Stimulated activated CD8-positive, alpha-beta memory T cell treated with anti-CD3 and anti-CD28 coated beads, Interleukin-4, amount 100 ng/mL, for 48 hours (primary cell): ENCODE measurements at regions not wholly inside any gene's neighbourhood (a gene's known extent, or its start where the extent isn't known, plus 50 kb on each side); places are given as distances from the start of the nearest gene placed in this dataset.
"Not testable (repeated sequence)": the region's sequence is repeated elsewhere in the genome, so short reads cannot be mapped to it uniquely, and the experiment has no call there.

ENCODE experiments used
- DNase-seq: peaks from one replicate; pipeline ENCODE4 v3.0.0-alpha.2; 2020

DNA sequence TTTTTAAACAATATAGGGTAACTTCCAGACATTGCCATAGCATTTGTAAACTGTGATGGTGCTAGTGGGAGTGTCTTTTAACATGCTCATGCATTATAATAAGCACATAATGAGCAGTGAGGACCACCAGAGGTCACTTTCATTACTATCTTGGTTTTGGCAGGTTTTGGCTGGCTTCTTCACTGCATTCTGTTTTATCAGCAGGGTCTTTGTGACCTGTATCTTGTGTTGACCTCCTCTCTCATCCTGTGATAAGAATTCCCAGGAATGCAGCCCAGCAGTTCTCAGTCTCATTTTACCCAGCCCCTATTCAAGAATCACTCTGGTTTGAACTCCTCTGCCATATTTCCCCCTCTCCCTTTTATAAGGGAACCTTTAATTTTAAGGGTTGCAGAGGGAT lies 91.3 kb downstream of the ZNF467 start:
- DNase-seq, result no peak

- no peak for DNase-seq
Observed at GRCh38 chr7:149681274-149681673, 92.1 kb downstream of the ZNF467 start.

- DNase-seq, result no peak
Observed at GRCh38 chr7:149680331-149681025, 92.9 kb downstream of the ZNF467 start.

GRCh38 chr7:149674728-149675385 lies 98.5 kb downstream of the ZNF467 start:
- not testable (repeated sequence) for DNase-seq

GRCh38 chr7:149673006-149673405 lies 100.4 kb downstream of the ZNF467 start:
- no peak for DNase-seq

GRCh38 chr7:149670288-149670687 lies 103.1 kb downstream of the ZNF467 start:
- no peak for DNase-seq

DNA sequence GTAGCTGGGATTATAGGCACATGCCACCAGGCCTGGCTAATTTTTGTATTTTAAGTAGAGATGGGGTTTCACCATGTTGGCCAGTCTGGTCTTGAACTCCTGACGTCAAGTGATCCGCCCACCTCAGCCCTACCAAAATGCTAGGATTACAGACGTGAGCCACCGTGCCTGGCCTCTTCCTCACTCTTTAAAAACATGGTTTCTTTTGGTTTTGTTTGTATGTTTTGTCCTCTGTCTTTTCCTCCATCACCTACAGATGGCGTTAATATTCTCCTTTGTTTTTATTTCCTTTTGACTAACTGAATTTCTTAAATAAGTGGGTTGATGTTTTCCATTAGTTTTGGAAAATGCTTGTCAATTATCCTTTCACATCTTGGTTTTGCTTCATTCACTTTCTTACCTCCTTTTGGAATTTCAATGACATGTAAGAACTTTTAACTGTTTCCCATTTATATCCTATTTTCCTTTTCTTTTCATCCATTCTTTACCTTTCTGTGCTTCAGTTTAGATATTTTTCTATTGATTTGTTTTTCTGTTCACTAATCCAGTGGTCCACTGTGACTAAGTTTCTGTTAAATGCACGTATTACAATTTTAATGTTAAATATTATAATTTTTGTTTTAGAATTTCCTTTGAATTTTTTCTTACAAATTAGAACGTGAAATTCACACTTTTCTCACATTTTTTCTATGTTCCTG lies 104.1 kb downstream of the ZNF467 start:
- DNase-seq, result no peak

DNA sequence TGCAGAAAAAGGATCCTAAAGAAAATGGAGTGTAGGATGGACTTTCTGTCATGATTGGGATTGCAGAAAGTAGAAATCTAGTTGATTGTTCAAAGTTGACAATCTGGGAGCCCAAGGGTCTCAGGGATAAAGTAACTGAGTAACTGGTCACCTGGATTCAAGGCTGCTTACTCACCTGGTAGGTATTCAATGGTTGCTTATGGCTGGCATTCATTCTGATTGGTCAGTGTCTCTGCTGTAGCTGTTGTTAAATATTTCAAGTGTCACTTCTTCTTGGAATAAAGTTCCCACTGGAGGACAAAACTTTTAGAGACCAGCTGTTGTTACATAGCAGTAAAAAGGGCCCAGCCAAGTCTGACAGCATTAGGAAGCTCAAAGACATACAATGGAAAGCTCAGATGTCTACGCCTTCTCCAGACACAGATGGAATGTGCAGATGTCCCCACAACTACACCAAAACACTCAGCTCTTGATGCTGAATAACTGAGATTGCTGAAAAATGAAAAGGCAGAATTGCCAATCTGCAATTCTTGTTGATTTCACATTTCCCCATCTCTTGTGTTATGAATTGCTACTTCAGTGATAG lies 106.9 kb downstream of the ZNF467 start:
- no peak for DNase-seq

DNA sequence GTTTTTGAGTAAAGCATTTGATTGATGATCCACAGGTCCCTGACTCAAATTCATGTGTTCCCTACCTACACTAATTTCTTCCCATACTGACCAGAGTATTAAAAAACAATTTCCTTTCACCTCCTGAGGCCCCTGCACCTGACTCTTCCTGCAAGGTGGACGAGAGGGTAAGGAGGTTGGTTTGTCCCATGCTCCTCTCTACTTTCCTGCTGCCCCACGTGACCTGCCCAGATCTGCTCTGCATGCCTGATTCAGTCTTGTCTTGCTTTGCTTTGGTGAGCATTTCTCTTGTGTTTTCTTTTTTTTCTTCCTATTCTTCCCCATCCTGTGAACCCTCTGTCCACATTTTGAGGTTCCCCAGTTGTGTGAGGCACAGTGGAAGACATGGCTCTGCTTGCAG lies 107.8 kb downstream of the ZNF467 start:
- DNase-seq, result not testable (repeated sequence)

GRCh38 chr7:149664666-149665065 lies 108.7 kb downstream of the ZNF467 start:
- DNase-seq, result peak; percentile 30

GRCh38 chr7:149664176-149664575 lies 109.2 kb downstream of the ZNF467 start:
- no peak for DNase-seq

GRCh38 chr7:149662591-149663095 lies 110.7 kb downstream of the ZNF467 start:
- peak; percentile 86 for DNase-seq

GRCh38 chr7:149655784-149656183 lies 117.6 kb downstream of the ZNF467 start:
- DNase-seq, result no peak

DNA sequence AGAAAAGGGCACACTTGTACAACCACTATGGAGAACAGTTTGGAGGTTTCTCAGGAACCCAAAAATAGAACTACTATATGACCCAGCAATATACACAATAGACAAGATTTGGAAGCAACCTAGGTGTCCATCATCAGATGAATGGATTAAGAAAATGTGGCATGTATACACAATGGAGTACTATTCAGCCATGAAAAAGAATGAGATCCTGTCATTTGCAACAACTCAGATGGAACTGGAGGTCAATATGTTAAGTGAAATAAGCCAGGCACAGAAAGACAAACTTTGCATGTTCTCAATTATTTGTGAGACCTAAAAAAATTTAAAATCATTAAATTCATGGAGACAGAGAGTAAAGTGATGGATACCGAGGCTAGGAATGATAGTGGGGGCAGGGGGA lies 118.8 kb downstream of the ZNF467 start:
- DNase-seq, result no peak

- not testable (repeated sequence) for DNase-seq
Observed at GRCh38 chr7:149650190-149650589, 123.2 kb downstream of the ZNF467 start.

DNA sequence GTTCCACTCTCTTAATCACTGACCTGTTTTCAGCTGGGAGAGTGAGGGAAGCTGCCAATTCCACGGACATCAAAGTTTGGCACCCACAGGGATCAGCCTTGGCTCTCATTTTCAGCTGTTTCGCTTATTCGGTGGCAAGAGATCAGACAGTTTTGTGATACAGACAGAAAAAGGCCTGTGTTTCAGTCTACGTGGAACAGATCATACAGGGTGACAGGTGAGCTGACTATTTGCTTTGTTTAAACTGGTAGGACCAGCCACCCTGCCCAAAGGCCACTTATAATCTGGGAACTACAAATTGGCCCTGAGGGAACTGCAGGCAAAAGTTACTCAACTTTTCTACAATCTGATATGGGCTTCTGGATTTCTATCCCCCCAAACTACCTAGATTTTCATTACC lies 128.6 kb downstream of the ZNF467 start:
- DNase-seq, result no peak

DNA sequence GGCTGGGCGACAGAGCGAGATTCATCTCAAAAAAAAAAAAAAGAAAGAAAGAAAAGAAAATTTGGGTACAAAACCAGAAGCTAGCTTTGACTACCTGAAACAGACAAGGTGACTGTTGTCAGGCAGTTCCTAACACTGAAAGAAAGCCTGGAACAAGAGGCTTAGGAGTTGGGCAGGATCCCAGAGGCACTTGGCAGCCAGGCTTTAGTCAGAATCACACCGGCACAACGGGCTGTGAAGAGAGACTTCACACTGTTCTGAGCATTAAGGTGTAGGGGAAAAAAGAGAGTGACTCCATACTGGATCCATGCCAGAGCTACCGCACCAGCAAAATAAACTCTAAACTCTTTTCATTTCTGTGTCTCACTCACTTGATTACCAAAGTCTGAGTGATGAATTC lies 130.8 kb downstream of the ZNF467 start:
- no peak for DNase-seq

DNA sequence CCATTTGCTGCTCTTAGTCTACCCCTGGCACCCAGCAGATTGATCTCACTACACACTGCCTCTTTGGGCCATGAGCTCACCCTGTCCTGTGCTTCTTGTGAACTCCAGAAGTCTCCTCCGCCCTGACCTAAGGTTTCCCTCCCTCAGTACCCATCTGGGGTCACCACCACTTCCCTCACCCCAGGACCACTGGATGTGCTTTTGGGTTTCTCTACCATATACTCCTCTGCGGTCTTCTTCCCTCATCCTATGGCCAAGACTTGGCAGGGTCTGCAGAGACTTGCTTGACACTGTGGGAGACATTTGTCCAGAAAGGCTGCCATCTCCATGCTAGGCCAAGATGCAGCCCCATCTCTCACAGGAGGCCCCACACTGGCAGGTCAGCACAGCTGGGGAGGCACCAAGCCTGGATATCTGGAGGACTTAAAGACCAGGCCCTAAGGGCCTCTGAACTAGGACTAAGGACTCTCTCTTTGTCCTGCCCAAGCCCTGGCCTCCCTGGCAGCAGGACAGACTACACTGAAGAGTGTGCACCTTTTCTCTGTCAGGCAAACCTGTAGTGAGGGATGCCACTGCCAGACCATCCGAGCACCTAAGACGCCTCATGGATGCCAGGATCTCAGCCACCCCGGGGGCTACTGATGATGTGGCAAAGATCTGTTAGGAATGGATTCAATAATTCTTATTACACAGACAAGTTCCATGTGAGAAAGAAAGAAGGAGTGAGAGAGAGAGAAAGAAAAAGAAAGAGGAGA lies 134.6 kb downstream of the ZNF467 start:
- no peak for DNase-seq

DNA sequence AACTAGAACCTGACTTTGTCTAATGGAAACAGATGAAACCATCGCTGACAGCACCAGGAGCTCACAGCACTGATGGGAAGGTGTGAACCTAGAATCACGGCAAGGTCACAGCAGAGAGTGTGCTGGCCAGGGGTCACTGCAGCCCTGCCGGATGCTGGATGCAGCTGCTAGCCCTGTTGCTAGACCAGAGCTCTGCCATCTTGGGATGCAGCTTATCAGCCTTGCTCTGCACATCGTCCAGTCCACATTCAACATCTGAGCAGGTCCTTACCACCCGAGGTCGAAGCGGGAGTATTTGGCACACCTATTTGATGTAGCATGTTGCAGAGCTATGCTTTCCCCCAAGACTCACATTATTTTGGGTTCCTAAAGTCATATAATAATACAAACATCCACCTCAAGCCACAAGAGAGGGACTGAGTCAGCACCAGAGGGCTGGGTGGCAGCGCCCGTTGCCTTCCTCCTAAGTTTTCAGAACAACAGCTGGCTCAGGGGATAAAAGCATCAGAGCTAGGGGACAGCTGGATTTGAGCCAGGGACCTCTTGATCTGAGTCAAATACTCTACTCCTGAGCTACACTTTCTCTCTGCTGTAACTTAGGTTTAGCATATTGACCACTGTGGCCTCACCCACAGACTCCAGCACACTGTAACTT lies 135.3 kb downstream of the ZNF467 start:
- DNase-seq, result no peak

- DNase-seq, result peak; percentile 45
Observed at GRCh38 chr7:149635561-149636329, 137.6 kb downstream of the ZNF467 start.
